ENCODE measurements at regions not wholly inside any gene's neighbourhood (a gene's known extent, or its start where the extent isn't known, plus 50 kb on each side); places are given as distances from the start of the nearest gene placed in this dataset.

GRCh38 chr4:115171220-115171619, 57.8 kb upstream of the NDST4 start:
- Histone ChIP-seq H3K4me2 (ENCODE audit: low read depth, low read length) (no peak overlapping the region), H4K20me1 (ENCODE audit: insufficient read depth, low read length) (no peaks in the 10 kb centered on the region), H3K9me3 (ENCODE audit: low read length) (no peaks in the 10 kb centered on the region), H3K79me2 (ENCODE audit: insufficient read depth, low read length) (no peaks in the 10 kb centered on the region), H3K36me3 (replicated peaks in 1 of 2; ENCODE audit: control insufficient read depth in 1 of 2, insufficient read depth in 2 of 2, low read length in 2 of 2) (no peaks in the 10 kb centered on the region), H3K27ac (ENCODE audit: extremely low read length, insufficient read depth, low read length) (no peak overlapping the region), H2AFZ (ENCODE audit: low read length) (no peak overlapping the region), H3K9ac (ENCODE audit: insufficient read depth, low read depth, low read length) (no peak overlapping the region), H3K4me3 (replicated peaks in 1 of 3; ENCODE audit: insufficient read depth in 1 of 3, low read depth in 2 of 3, low read length in 3 of 3) (no peak overlapping the region), H3K27me3 (ENCODE audit: control insufficient read depth in 1 of 2, insufficient read depth in 2 of 2, low read length in 2 of 2) (no peaks in the 10 kb centered on the region), H3K4me1 (ENCODE audit: insufficient read depth, low read length) (no peaks in the 10 kb centered on the region)
- no peak for DNase-seq (ENCODE audit: low spot score)
- in situ Hi-C loops (cut with HindIII; ENCODE audit: extremely low pct_ligation_motif_present, low pct_unique_long_range_greater_than_20kb) (no loop called here), intact Hi-C loops (cut with micrococcal nuclease; ENCODE audit: unreplicated experiment) (no loop called here)
- BruUV-seq (replicated peaks) = no TSS peak
- ATAC-seq = no peak
- 2% methylated on average over 1 of the region's 1 CpG for WGBS (ENCODE audit: low lambda C conversion rate)
- POLR2A ChIA-PET = no interaction called here
- CTCF ChIA-PET (ENCODE audit: low intra/inter-chr PET ratio, low total read pairs) = no interaction called here
- no peak for FAIRE-seq
- peak; percentile 28 to 75; a peak in 2 of 4 replicates for TF ChIP-seq MAFK (conservative IDR thresholded peaks at IDR 0.05 in 1 of 2, IDR thresholded peaks at IDR 0.05 in 1 of 2; ENCODE audit: low read length in 2 of 2)
- no peak for TF ChIP-seq ZNF766 (CRISPR knock-in tag; IDR thresholded peaks at IDR 0.05; ENCODE audit: borderline replicate concordance)
- no peak for TF ChIP-seq NFKBIZ (CRISPR knock-in tag; IDR thresholded peaks at IDR 0.05)
- TF ChIP-seq, protein P1, sequence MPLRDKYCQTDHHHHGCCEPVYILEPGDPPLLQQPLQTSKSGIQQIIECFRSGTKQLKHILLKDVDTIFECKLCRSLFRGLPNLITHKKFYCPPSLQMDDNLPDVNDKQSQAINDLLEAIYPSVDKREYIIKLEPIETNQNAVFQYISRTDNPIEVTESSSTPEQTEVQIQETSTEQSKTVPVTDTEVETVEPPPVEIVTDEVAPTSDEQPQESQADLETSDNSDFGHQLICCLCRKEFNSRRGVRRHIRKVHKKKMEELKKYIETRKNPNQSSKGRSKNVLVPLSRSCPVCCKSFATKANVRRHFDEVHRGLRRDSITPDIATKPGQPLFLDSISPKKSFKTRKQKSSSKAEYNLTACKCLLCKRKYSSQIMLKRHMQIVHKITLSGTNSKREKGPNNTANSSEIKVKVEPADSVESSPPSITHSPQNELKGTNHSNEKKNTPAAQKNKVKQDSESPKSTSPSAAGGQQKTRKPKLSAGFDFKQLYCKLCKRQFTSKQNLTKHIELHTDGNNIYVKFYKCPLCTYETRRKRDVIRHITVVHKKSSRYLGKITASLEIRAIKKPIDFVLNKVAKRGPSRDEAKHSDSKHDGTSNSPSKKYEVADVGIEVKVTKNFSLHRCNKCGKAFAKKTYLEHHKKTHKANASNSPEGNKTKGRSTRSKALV (CRISPR knock-in tag; IDR thresholded peaks at IDR 0.05) = no peak
- no peak for TF ChIP-seq ZFP62 (CRISPR knock-in tag; IDR thresholded peaks at IDR 0.05)
- TF ChIP-seq ARNT2 (CRISPR knock-in tag; IDR thresholded peaks at IDR 0.05; ENCODE audit: low read depth) = no peak
- TF ChIP-seq, protein P2, sequence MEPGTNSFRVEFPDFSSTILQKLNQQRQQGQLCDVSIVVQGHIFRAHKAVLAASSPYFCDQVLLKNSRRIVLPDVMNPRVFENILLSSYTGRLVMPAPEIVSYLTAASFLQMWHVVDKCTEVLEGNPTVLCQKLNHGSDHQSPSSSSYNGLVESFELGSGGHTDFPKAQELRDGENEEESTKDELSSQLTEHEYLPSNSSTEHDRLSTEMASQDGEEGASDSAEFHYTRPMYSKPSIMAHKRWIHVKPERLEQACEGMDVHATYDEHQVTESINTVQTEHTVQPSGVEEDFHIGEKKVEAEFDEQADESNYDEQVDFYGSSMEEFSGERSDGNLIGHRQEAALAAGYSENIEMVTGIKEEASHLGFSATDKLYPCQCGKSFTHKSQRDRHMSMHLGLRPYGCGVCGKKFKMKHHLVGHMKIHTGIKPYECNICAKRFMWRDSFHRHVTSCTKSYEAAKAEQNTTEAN (CRISPR knock-in tag; conservative IDR thresholded peaks at IDR 0.05) = no peak
- TF ChIP-seq MAFF (IDR thresholded peaks at IDR 0.05; ENCODE audit: low read depth, low read length) = peak; percentile 63
- TF ChIP-seq XBP1 (CRISPR knock-in tag; IDR thresholded peaks at IDR 0.05) = no peak

All from HepG2 (cell line).